PC-3 (cell line): ENCODE measurements at regions not wholly inside any gene's neighbourhood (a gene's known extent, or its start where the extent isn't known, plus 50 kb on each side); places are given as distances from the start of the nearest gene placed in this dataset.

Experiments used
- CTCF ChIP-seq: fragments of 300-600 bp; sonication (generic); conservative IDR thresholded peaks from 2 replicates; pipeline ENCODE4 v1.5.1; 2017; ENCODE audit warnings: antibody characterized with exemption, low read depth, mild to moderate bottlenecking, low read length
- EZH2 ChIP-seq: fragments of 300-600 bp; sonication (generic); IDR thresholded peaks from one replicate; pipeline ENCODE4 v1.6.1; 2017; ENCODE audit warnings: antibody characterized with exemption, mild to moderate bottlenecking, low read length; ENCODE audit not compliant: unreplicated experiment
- EZH2phosphoT487 ChIP-seq: fragments of 300-600 bp; sonication (generic); IDR thresholded peaks from 2 replicates; pipeline ENCODE4 v1.6.1; 2018; ENCODE audit warnings: mild to moderate bottlenecking, antibody characterized with exemption, low read length, borderline replicate concordance

DNA sequence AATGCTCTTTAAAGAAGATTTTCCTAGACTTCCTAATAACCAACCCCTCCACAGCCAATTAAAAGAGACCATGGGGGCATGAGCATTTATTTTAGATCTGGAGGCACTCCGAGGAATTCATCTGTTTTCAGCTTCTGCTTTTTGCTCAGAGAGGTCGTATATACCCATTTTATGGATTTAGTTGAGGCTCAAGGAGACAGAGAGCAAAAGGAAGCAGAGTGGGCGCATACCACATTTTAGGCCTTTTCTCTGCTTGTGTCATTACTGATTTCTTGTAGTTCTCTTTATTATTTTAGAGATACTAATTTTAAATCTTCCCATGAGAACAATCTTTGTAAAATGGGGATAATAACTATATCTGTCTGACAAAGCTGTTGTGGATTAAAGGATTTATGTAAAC lies 129.6 kb upstream of the IFNGR1 start:
- TF ChIP-seq CTCF (no peak), EZH2phosphoT487 (no peak), EZH2 (no peak)
